ENCODE measurements at regions not wholly inside any gene's neighbourhood (a gene's known extent, or its start where the extent isn't known, plus 50 kb on each side); places are given as distances from the start of the nearest gene placed in this dataset.

DNA sequence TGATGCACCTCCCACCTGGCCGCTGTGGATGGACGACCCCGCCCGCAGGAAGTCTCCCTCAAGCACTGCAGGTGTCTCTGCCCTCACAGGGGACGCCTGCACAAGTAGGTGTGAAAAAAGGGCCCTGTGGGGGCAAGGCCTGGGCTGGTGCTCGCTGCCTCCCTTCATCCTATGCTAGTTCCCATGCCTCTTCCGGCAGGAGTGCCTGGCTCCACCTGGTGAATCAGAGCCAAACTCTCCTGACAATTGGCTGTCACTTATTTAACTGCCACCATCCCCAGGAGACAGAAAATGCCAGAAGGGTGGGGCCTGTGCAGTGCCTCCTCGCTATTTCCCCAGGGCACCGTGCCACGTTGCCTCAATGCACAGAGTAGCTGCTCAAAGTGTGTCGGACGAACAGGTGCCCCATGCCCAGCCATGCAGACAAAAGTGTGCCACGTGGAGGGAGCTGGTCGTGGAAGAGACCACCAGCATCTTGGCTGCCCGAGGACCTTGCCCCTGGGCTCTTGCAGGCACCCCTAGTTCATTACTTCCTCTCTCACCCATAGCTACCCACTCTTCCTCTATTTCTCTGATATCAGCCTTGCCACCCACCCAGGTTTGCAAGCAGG lies 170.7 kb downstream of the SEC14L1 start:
- intact Hi-C loops (cut with DNase I) = no loop called here
- Histone ChIP-seq H3K27me3 (no peaks in the 10 kb centered on the region), H3K36me3 (no peaks in the 10 kb centered on the region), H3K4me3 (no peak overlapping the region), H3K27ac (replicated peaks in 1 of 4) (no peak overlapping the region), H3K9me3 (no peaks in the 10 kb centered on the region), H3K4me1 (peaks cover 14 to 58% (median 37%) of the 10 kb centered on the region in 4 donors)
- 90% methylated on average over 11 of the region's 15 CpGs for WGBS
- no peak for DNase-seq (ENCODE audit: extremely low spot score)
- TF ChIP-seq EP300 (IDR thresholded peaks at IDR 0.05) (no peak), POLR2A (IDR thresholded peaks at IDR 0.05; ENCODE audit: low read depth) (no peak), POLR2AphosphoS5 (IDR thresholded peaks at IDR 0.05) (no peak)
- TF ChIP-seq, protein P1, sequence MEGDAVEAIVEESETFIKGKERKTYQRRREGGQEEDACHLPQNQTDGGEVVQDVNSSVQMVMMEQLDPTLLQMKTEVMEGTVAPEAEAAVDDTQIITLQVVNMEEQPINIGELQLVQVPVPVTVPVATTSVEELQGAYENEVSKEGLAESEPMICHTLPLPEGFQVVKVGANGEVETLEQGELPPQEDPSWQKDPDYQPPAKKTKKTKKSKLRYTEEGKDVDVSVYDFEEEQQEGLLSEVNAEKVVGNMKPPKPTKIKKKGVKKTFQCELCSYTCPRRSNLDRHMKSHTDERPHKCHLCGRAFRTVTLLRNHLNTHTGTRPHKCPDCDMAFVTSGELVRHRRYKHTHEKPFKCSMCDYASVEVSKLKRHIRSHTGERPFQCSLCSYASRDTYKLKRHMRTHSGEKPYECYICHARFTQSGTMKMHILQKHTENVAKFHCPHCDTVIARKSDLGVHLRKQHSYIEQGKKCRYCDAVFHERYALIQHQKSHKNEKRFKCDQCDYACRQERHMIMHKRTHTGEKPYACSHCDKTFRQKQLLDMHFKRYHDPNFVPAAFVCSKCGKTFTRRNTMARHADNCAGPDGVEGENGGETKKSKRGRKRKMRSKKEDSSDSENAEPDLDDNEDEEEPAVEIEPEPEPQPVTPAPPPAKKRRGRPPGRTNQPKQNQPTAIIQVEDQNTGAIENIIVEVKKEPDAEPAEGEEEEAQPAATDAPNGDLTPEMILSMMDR (IDR thresholded peaks at IDR 0.05) = no peak

DNA sequence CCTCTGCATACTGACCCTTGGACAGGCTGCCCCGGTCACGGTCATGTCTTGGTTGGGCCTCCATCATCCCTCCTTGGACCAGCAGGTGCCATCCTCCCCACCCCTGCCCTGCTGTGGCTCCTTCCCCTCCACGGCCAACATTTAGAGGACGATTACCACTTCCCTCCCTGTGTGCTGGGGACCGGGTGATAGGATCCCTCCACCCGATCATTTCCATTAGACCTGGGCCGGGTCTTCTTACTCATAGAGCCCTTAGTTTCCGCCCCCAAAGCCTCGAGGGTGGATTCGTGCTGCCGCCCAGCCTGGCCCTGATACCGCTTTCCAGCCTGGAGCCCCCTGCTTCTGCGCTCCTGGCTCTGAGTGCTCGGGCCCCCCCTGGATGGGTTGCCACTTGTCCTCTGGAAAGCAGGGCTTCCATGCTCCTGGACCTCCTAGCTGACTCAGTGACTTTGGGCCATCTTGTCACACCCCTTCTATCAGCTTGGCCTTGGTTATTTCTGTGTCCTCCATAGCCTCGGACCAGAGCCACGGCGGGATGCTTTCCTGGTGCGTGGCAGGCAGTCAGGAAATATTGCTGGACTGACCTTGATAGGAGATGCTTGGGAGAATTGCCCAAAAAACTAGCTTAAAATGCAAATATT lies 171.4 kb downstream of the SEC14L1 start:
- Histone ChIP-seq H3K27me3 (no peaks in the 10 kb centered on the region), H3K9me3 (no peaks in the 10 kb centered on the region), H3K4me3 (no peak overlapping the region), H3K4me1 (peaks cover 14 to 59% (median 38%) of the 10 kb centered on the region in 4 donors), H3K27ac (replicated peaks in 1 of 4) (no peak overlapping the region), H3K36me3 (no peaks in the 10 kb centered on the region)
- WGBS = 84% methylated on average over 14 of the region's 18 CpGs
- no peak for DNase-seq (ENCODE audit: extremely low spot score)
- no peak for TF ChIP-seq EP300 (IDR thresholded peaks at IDR 0.05)
- TF ChIP-seq, protein P1 (IDR thresholded peaks at IDR 0.05) = no peak
- no peak for TF ChIP-seq POLR2A (IDR thresholded peaks at IDR 0.05; ENCODE audit: low read depth)
- TF ChIP-seq POLR2AphosphoS5 (IDR thresholded peaks at IDR 0.05) = no peak
- intact Hi-C loops (cut with DNase I) = no loop called here

DNA sequence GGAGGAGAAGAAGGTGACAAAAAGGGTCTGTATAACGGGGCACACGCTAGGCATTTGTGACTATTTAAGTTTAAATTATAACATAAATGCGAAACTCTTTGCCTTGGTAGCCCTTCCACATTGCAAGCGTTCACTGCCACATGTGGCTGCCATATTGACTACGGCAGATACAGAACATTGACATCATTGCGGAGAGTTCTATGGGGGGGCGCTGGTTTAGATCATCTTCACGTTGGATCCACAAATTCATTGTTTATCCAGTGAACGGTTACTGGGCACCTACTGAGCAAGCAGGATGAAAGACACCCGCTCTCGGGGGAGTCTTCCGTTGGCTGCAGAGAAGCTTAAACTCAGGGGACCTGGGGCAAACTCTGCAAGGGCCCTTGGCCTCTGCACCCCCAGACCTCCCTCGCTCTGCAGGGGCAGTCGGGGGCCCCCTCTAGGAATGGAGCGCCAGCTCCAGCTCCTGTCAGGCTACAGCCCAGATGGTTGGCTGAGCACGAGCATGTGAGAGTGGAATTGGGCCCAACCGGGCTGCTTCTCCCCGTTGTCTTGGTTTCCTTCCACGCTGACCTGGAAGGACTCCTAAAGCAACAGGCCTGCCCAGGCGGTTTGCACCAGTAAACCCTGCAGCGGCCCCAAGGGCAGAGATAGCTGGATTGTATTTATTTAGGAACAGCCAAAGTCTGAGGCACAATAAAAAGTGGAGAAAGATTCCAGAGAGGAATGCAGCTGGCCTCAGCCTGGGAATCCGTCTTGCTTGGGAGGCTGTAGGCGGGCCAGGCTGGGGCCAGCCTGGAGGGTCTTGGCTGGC lies 172.2 kb downstream of the SEC14L1 start:
- Histone ChIP-seq H3K4me1 (peaks cover 14 to 59% (median 38%) of the 10 kb centered on the region in 4 donors), H3K27me3 (no peaks in the 10 kb centered on the region), H3K4me3 (no peak overlapping the region), H3K36me3 (no peaks in the 10 kb centered on the region), H3K27ac (replicated peaks in 1 of 4) (peak overlapping the region in 2 of 4 donors; percentile 40 to 65), H3K9me3 (no peaks in the 10 kb centered on the region)
- intact Hi-C loops (cut with DNase I) = no loop called here
- WGBS = 60% methylated on average over 20 of the region's 23 CpGs
- no peak for DNase-seq (ENCODE audit: extremely low spot score)
- TF ChIP-seq, protein P1 (IDR thresholded peaks at IDR 0.05) = no peak
- TF ChIP-seq POLR2A (IDR thresholded peaks at IDR 0.05; ENCODE audit: low read depth) (no peak), POLR2AphosphoS5 (IDR thresholded peaks at IDR 0.05) (peak in 1 of 2 donors; percentile 57), EP300 (IDR thresholded peaks at IDR 0.05) (no peak)

DNA sequence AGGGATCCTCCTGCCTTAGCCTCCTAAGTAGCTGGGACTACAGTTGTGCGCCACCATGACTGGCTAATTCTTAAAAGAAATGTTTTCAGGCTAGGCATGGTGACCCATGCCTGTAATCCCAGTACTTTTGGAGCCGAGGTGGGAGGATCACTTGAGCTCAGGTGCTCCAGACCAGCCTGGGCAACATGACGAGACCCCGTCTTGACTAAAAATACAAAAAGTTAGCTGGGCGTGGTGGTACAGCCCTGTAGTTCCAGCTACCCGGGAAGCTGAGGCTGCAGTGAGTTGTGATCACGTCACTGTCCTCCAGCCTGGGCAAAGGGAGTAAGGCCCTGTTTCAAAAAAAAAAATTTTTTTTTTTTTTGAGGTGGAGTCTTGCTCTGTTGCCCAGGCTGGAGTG lies 173.1 kb downstream of the SEC14L1 start:
- Histone ChIP-seq H3K27me3 (no peaks in the 10 kb centered on the region), H3K4me1 (peaks cover 18 to 62% (median 41%) of the 10 kb centered on the region in 4 donors), H3K36me3 (no peaks in the 10 kb centered on the region), H3K27ac (replicated peaks in 1 of 4) (peak overlapping the region in 2 of 4 donors; percentile 40 to 65), H3K4me3 (no peak overlapping the region), H3K9me3 (no peaks in the 10 kb centered on the region)
- DNase-seq (ENCODE audit: extremely low spot score) = no peak
- TF ChIP-seq POLR2A (IDR thresholded peaks at IDR 0.05; ENCODE audit: low read depth) (no peak), EP300 (IDR thresholded peaks at IDR 0.05) (no peak), POLR2AphosphoS5 (IDR thresholded peaks at IDR 0.05) (no peak)
- TF ChIP-seq, protein P1 (IDR thresholded peaks at IDR 0.05) = no peak
- 84% methylated on average over 7 of the region's 7 CpGs for WGBS
- intact Hi-C loops (cut with DNase I) = no loop called here
